T-cell (primary cell): ENCODE measurements at regions not wholly inside any gene's neighbourhood (a gene's known extent, or its start where the extent isn't known, plus 50 kb on each side); places are given as distances from the start of the nearest gene placed in this dataset.

Experiments
- ATAC-seq, 4 experiments: fragments of 200-7000 bp in 3 of 4; fragments of 150-1000 bp in 1 of 4; cut with Tn5 transposase; replicated peaks in 1 of 4; 1 replicate in 3 of 4; 2 replicates in 1 of 4; pipeline ENCODE4 v1.10.0; 2021; ENCODE audit warnings: moderate library complexity in 3 of 4, mild to moderate bottlenecking in 2 of 4, moderate number of reproducible peaks in 1 of 4
- CTCF ChIA-PET, 2 donors: fragments of 300-600 bp; sonication (Branson Sonifier 250); formaldehyde crosslinking; loops; one replicate each; lab custom pipeline; 2022; ENCODE audit warnings: antibody characterized with exemption in 2 of 2; lab: Charles Lee
- POLR2A ChIA-PET, 2 donors: fragments of 300-600 bp; sonication (Branson Sonifier 250); formaldehyde crosslinking; loops; one replicate each; lab custom pipeline; 2022; ENCODE audit warnings: antibody characterized with exemption in 2 of 2; lab: Charles Lee
- DNase-seq, 35 experiments: peaks; one replicate each; pipeline versions ENCODE4 v3.0.0 to v3.0.0-alpha.2; 2013 to 2023
- H3K27ac ChIP-seq: one replicate; pipeline ENCODE4 v1.5.1; 2013; ENCODE audit warnings: low read length
- H3K27me3 ChIP-seq, 2 experiments: replicated peaks in 1 of 2; 1 replicate in 1 of 2; 2 replicates in 1 of 2; pipeline versions ENCODE4 v1.6.1 to v1.7.0; 2013; ENCODE audit warnings: low read length in 1 of 2, mixed read lengths in 1 of 2; ENCODE audit not compliant: control insufficient read depth in 2 of 2, insufficient read depth in 2 of 2; ENCODE audit errors: extremely low read depth in 1 of 2
- H3K36me3 ChIP-seq, 2 donors: 1 replicate in 1 of 2; 2 replicates in 1 of 2; pipeline versions ENCODE4 v1.6.1 to v1.7.0; 2013; ENCODE audit warnings: low read length in 1 of 2; ENCODE audit not compliant: control insufficient read depth in 2 of 2, insufficient read depth in 1 of 2; ENCODE audit errors: extremely low read depth in 1 of 2
- H3K4me1 ChIP-seq, 2 experiments: 1 replicate in 1 of 2; 2 replicates in 1 of 2; pipeline versions ENCODE4 v1.6.1 to v1.7.0; 2013; ENCODE audit warnings: low read length in 2 of 2, mixed read lengths in 1 of 2; ENCODE audit not compliant: insufficient read depth in 2 of 2, control insufficient read depth in 1 of 2; ENCODE audit errors: extremely low read depth in 1 of 2
- H3K4me3 ChIP-seq, 2 donors: 1 replicate in 1 of 2; 2 replicates in 1 of 2; pipeline versions ENCODE4 v1.5.1 to v1.7.0; 2013; ENCODE audit warnings: mild to moderate bottlenecking in 2 of 2, low read length in 1 of 2, moderate library complexity in 1 of 2; ENCODE audit not compliant: control insufficient read depth in 1 of 2; ENCODE audit errors: extremely low read depth in 1 of 2
- H3K9me3 ChIP-seq: 2 replicates; pipeline ENCODE4 v1.7.0; 2013
- H3K27ac Mint-ChIP-seq, 2 donors: one replicate each; pipeline ENCODE4 v1.8.0; 2020 to 2021; ENCODE audit warnings: mild to moderate bottlenecking in 2 of 2, mixed read lengths in 2 of 2
- H3K27me3 Mint-ChIP-seq, 2 donors: one replicate each; pipeline ENCODE4 v1.8.0; 2021 to 2022; ENCODE audit warnings: mixed read lengths in 2 of 2
- H3K36me3 Mint-ChIP-seq: one replicate; pipeline ENCODE4 v1.8.0; 2021; ENCODE audit warnings: mixed read lengths
- H3K4me1 Mint-ChIP-seq, 3 donors: one replicate each; pipeline ENCODE4 v1.8.0; 2020 to 2022; ENCODE audit warnings: mixed read lengths in 3 of 3, mild to moderate bottlenecking in 1 of 3
- H3K4me3 Mint-ChIP-seq, 3 donors: one replicate each; pipeline ENCODE4 v1.8.0; 2020 to 2022; ENCODE audit warnings: mild to moderate bottlenecking in 3 of 3, mixed read lengths in 3 of 3, moderate library complexity in 3 of 3
- H3K9me3 Mint-ChIP-seq, 3 donors: one replicate each; pipeline ENCODE4 v1.8.0; 2020 to 2022; ENCODE audit warnings: mixed read lengths in 3 of 3
- WGBS: methylation state at CpG from one replicate; pipeline ENCODE4 v1.1.5; 2013; ENCODE audit warnings: missing lambda C conversion rate; ENCODE audit not compliant: insufficient coverage; 5-methylcytosine and 5-hydroxymethylcytosine counted together

- H3K36me3 Mint-ChIP-seq = no peaks in the 10 kb centered on the region
- no peak for ATAC-seq
- Histone ChIP-seq H3K4me1 (no peaks in the 10 kb centered on the region), H3K4me3 (no peak overlapping the region), H3K36me3 (no peaks in the 10 kb centered on the region), H3K9me3 (no peaks in the 10 kb centered on the region), H3K27me3 (no peaks in the 10 kb centered on the region), H3K27ac (no peak overlapping the region)
- no peaks in the 10 kb centered on the region for H3K27me3 Mint-ChIP-seq
- H3K4me3 Mint-ChIP-seq = no peak overlapping the region
- WGBS = no CpG with 5 or more reads among the region's 1 CpG
- POLR2A ChIA-PET = no interaction called here
- no peak overlapping the region for H3K27ac Mint-ChIP-seq
- CTCF ChIA-PET = no interaction called here
- no peak for DNase-seq
- H3K4me1 Mint-ChIP-seq = no peaks in the 10 kb centered on the region
- H3K9me3 Mint-ChIP-seq = peaks cover 0 to 4% (median 0%) of the 10 kb centered on the region in 3 donors
Measured at GRCh38 chr3:22907161-22907780, 295.9 kb upstream of the UBE2E2 start.

- H3K27ac Mint-ChIP-seq = no peak overlapping the region
- POLR2A ChIA-PET = no interaction called here
- H3K4me1 Mint-ChIP-seq = no peaks in the 10 kb centered on the region
- H3K36me3 Mint-ChIP-seq = no peaks in the 10 kb centered on the region
- no peaks in the 10 kb centered on the region for H3K27me3 ChIP-seq
- no peak overlapping the region for H3K27ac ChIP-seq
- no peak overlapping the region for H3K4me3 Mint-ChIP-seq
- no peaks in the 10 kb centered on the region for H3K9me3 ChIP-seq
- H3K9me3 Mint-ChIP-seq = peaks cover 0 to 4% (median 0%) of the 10 kb centered on the region in 3 donors
- CTCF ChIA-PET = no interaction called here
- DNase-seq = no peak
- no peaks in the 10 kb centered on the region for H3K4me1 ChIP-seq
- no peak for ATAC-seq
- H3K4me3 ChIP-seq = no peak overlapping the region
- H3K27me3 Mint-ChIP-seq = no peaks in the 10 kb centered on the region
- H3K36me3 ChIP-seq = no peaks in the 10 kb centered on the region
- 100% methylated on average over 1 of the region's 2 CpGs for WGBS
Measured at GRCh38 chr3:22907796-22908195, 295.3 kb upstream of the UBE2E2 start.

GRCh38 chr3:22908989-22909507, 294.1 kb upstream of the UBE2E2 start:
- CTCF ChIA-PET = no interaction called here
- no peaks in the 10 kb centered on the region for H3K36me3 Mint-ChIP-seq

GRCh38 chr3:22916933-22917332, 286.2 kb upstream of the UBE2E2 start:
- ATAC-seq (no peak), DNase-seq (no peak)
- H3K27ac ChIP-seq = no peak overlapping the region
- WGBS = no CpG with 5 or more reads among the region's 2 CpGs
- H3K9me3 ChIP-seq = no peaks in the 10 kb centered on the region
- Mint-ChIP-seq H3K36me3 (no peaks in the 10 kb centered on the region), H3K4me1 (no peaks in the 10 kb centered on the region), H3K27ac (no peak overlapping the region), H3K9me3 (no peaks in the 10 kb centered on the region), H3K27me3 (no peaks in the 10 kb centered on the region), H3K4me3 (no peak overlapping the region)
- H3K27me3 ChIP-seq = no peaks in the 10 kb centered on the region
- ChIA-PET POLR2A (no interaction called here), CTCF (no interaction called here)
- no peaks in the 10 kb centered on the region for H3K4me1 ChIP-seq
- no peaks in the 10 kb centered on the region for H3K36me3 ChIP-seq
- no peak overlapping the region for H3K4me3 ChIP-seq

More at GRCh38 chr3:22908989-22909507, 294.1 kb upstream of the UBE2E2 start:
- no peak overlapping the region for H3K27ac ChIP-seq
- no peak overlapping the region for H3K4me3 ChIP-seq
- POLR2A ChIA-PET = no interaction called here
- no peak overlapping the region for H3K27ac Mint-ChIP-seq
- no peak for DNase-seq
- H3K4me1 Mint-ChIP-seq = no peaks in the 10 kb centered on the region
- no peak for ATAC-seq
- H3K4me3 Mint-ChIP-seq = no peak overlapping the region
- no peaks in the 10 kb centered on the region for H3K4me1 ChIP-seq
- no peaks in the 10 kb centered on the region for H3K9me3 Mint-ChIP-seq
- H3K27me3 ChIP-seq = no peaks in the 10 kb centered on the region
- no peaks in the 10 kb centered on the region for H3K27me3 Mint-ChIP-seq
- H3K9me3 ChIP-seq = no peaks in the 10 kb centered on the region
- no peaks in the 10 kb centered on the region for H3K36me3 ChIP-seq
- WGBS = no CpG with 5 or more reads among the region's 3 CpGs

- Histone ChIP-seq H3K4me1 (no peaks in the 10 kb centered on the region), H3K36me3 (no peaks in the 10 kb centered on the region), H3K4me3 (no peak overlapping the region), H3K9me3 (no peaks in the 10 kb centered on the region), H3K27me3 (no peaks in the 10 kb centered on the region), H3K27ac (no peak overlapping the region)
- Mint-ChIP-seq H3K4me1 (no peaks in the 10 kb centered on the region), H3K27ac (no peak overlapping the region), H3K27me3 (no peaks in the 10 kb centered on the region), H3K36me3 (no peaks in the 10 kb centered on the region), H3K4me3 (no peak overlapping the region), H3K9me3 (no peaks in the 10 kb centered on the region)
- no peak for ATAC-seq
- WGBS = no CpG with 5 or more reads among the region's 3 CpGs
- POLR2A ChIA-PET = no interaction called here
- CTCF ChIA-PET = no interaction called here
- no peak for DNase-seq
Measured at GRCh38 chr3:22920006-22920405, 283.1 kb upstream of the UBE2E2 start.

- ATAC-seq (no peak), DNase-seq (no peak)
- Histone ChIP-seq H3K36me3 (no peaks in the 10 kb centered on the region), H3K27ac (no peak overlapping the region), H3K4me3 (no peak overlapping the region), H3K9me3 (no peaks in the 10 kb centered on the region), H3K4me1 (no peaks in the 10 kb centered on the region), H3K27me3 (no peaks in the 10 kb centered on the region)
- ChIA-PET POLR2A (no interaction called here), CTCF (interaction anchor here in 1 of 2 donors (1.1 kb wide), 1 partner anchor 38 kb away, joined by 3 read pairs; no protein-coding TSS in a partner anchor)
- no peaks in the 10 kb centered on the region for H3K27me3 Mint-ChIP-seq
- H3K4me1 Mint-ChIP-seq = no peaks in the 10 kb centered on the region
- no CpG with 5 or more reads among the region's 3 CpGs for WGBS
- H3K9me3 Mint-ChIP-seq = no peaks in the 10 kb centered on the region
- no peak overlapping the region for H3K4me3 Mint-ChIP-seq
- no peak overlapping the region for H3K27ac Mint-ChIP-seq
- H3K36me3 Mint-ChIP-seq = no peaks in the 10 kb centered on the region
Measured at GRCh38 chr3:22922317-22922716, 280.8 kb upstream of the UBE2E2 start.
